H1 (cell line): ENCODE measurements at regions not wholly inside any gene's neighbourhood (a gene's known extent, or its start where the extent isn't known, plus 50 kb on each side); places are given as distances from the start of the nearest gene placed in this dataset.

Experiments
- CTCF ChIA-PET: fragments of 300-600 bp; sonication (Branson Sonifier 250); formaldehyde crosslinking; loops from one replicate; lab custom pipeline; 2021; ENCODE audit not compliant: partially characterized antibody; lab: Charles Lee
- POLR2A ChIA-PET: fragments of 300-600 bp; sonication (Branson Sonifier 250); formaldehyde crosslinking; loops from one replicate; lab custom pipeline; 2021; ENCODE audit warnings: inconsistent platforms; ENCODE audit not compliant: partially characterized antibody; lab: Charles Lee
- DNase-seq, 2 experiments: peaks; one replicate each; pipeline versions ENCODE4 v3.0.0 to v3.0.0-alpha.2; 2010 to 2022; ENCODE audit warnings: low spot score in 2 of 2, low read depth in 1 of 2, mixed read lengths in 1 of 2
- FAIRE-seq: peaks from 2 replicates; lab custom pipeline; 2011; peaks lifted over from hg19 to GRCh38; lab: Jason Lieb, UNC
- H2AFZ ChIP-seq: 2 replicates; pipeline ENCODE4 v1.8.1; 2012; ENCODE audit warnings: low read length, inconsistent platforms
- H2AK5ac ChIP-seq: 2 replicates; pipeline ENCODE4 v1.6.1; 2013; ENCODE audit warnings: low read depth, low read length
- H2BK120ac ChIP-seq: replicated peaks from 2 replicates; pipeline ENCODE3; 2013; ENCODE audit warnings: low read depth, low read length, inconsistent platforms
- H2BK12ac ChIP-seq: 2 replicates; pipeline ENCODE4 v1.6.1; 2013; ENCODE audit warnings: low read depth, low read length
- H2BK15ac ChIP-seq: 2 replicates; pipeline ENCODE4 v1.6.1; 2013; ENCODE audit warnings: low read length
- H2BK20ac ChIP-seq: 2 replicates; pipeline ENCODE4 v1.6.1; 2013; ENCODE audit warnings: low read length
- H2BK5ac ChIP-seq: 2 replicates; pipeline ENCODE4 v1.6.1; 2013; ENCODE audit warnings: low read depth, low read length
- H3K14ac ChIP-seq: 2 replicates; pipeline ENCODE4 v1.6.1; 2013; ENCODE audit warnings: inconsistent platforms; ENCODE audit not compliant: insufficient read length
- H3K18ac ChIP-seq: 2 replicates; pipeline ENCODE4 v1.6.1; 2013; ENCODE audit warnings: low read length; ENCODE audit errors: extremely low read depth
- H3K23ac ChIP-seq: 2 replicates; pipeline ENCODE4 v1.6.1; 2013; ENCODE audit warnings: inconsistent platforms; ENCODE audit not compliant: insufficient read length
- H3K23me2 ChIP-seq: 2 replicates; pipeline ENCODE4 v1.6.1; 2013; ENCODE audit warnings: low read depth, low read length
- H3K27ac ChIP-seq: 2 replicates; pipeline ENCODE4 v1.6.1; 2011; ENCODE audit warnings: low read depth, low read length, inconsistent platforms
- H3K27me3 ChIP-seq, 4 experiments: replicated peaks in 1 of 4; 1 replicate in 1 of 4; 2 replicates in 3 of 4; pipeline versions ENCODE4 v1.6.1 to v1.8.1; 2011 to 2013; ENCODE audit warnings: low read length in 3 of 4, mild to moderate bottlenecking in 3 of 4, inconsistent platforms in 2 of 4, mixed read lengths in 2 of 4, moderate library complexity in 1 of 4; ENCODE audit not compliant: control insufficient read depth in 3 of 4, insufficient read depth in 3 of 4; ENCODE audit errors: extremely low read depth in 1 of 4
- H3K36me3 ChIP-seq, 4 experiments: 2 replicates each; pipeline versions ENCODE4 v1.6.1 to v1.8.1; 2011 to 2013; ENCODE audit warnings: mild to moderate bottlenecking in 4 of 4, low read length in 3 of 4, moderate library complexity in 2 of 4, control low read depth in 1 of 4, inconsistent platforms in 1 of 4; ENCODE audit not compliant: insufficient read depth in 4 of 4, control insufficient read depth in 2 of 4
- H3K4ac ChIP-seq: replicated peaks from 2 replicates; pipeline ENCODE3; 2013; ENCODE audit warnings: low read length, low read depth, mixed read lengths, inconsistent platforms; ENCODE audit not compliant: insufficient read length
- H3K4me1 ChIP-seq, 4 experiments: replicated peaks in 1 of 4; 1 replicate in 1 of 4; 2 replicates in 3 of 4; pipeline versions ENCODE4 v1.6.1 to v1.8.1; 2011 to 2013; ENCODE audit warnings: low read length in 3 of 4, inconsistent platforms in 2 of 4, mixed read lengths in 1 of 4; ENCODE audit not compliant: insufficient read depth in 4 of 4, control insufficient read depth in 3 of 4
- H3K4me2 ChIP-seq, 2 experiments: 2 replicates each; pipeline versions ENCODE4 v1.6.1 to v1.8.1; 2011 to 2013; ENCODE audit warnings: low read depth in 2 of 2, low read length in 2 of 2, control low read depth in 1 of 2, inconsistent platforms in 1 of 2, mild to moderate bottlenecking in 1 of 2; ENCODE audit not compliant: insufficient read depth in 1 of 2
- H3K4me3 ChIP-seq, 4 experiments: fragments of 200-600, 300-600 bp in 1 of 4; sonication (generic), shearing (Covaris generic), sonication (Bioruptor Twin) in 1 of 4; 2 replicates each; pipeline versions ENCODE4 v1.5.1 to v1.8.1; 2011 to 2016; ENCODE audit warnings: low read length in 4 of 4, low read depth in 3 of 4, control low read depth in 2 of 4, inconsistent platforms in 2 of 4, mild to moderate bottlenecking in 2 of 4, mixed read lengths in 1 of 4, moderate library complexity in 1 of 4; ENCODE audit not compliant: insufficient read depth in 2 of 4; ENCODE audit errors: extremely low read depth in 1 of 4
- H3K56ac ChIP-seq: replicated peaks from 2 replicates; pipeline ENCODE3; 2013; ENCODE audit warnings: low read depth, mild to moderate bottlenecking, mixed read lengths, low read length, inconsistent platforms; ENCODE audit not compliant: insufficient read length
- H3K79me1 ChIP-seq: 2 replicates; pipeline ENCODE4 v1.6.1; 2013; ENCODE audit warnings: low read depth, low read length, control low read depth
- H3K79me2 ChIP-seq, 2 experiments: 2 replicates each; pipeline versions ENCODE4 v1.6.1 to v1.8.1; 2012 to 2013; ENCODE audit warnings: low read length in 2 of 2, mild to moderate bottlenecking in 2 of 2, inconsistent platforms in 1 of 2; ENCODE audit not compliant: insufficient read depth in 2 of 2, control insufficient read depth in 1 of 2
- H3K9ac ChIP-seq, 4 experiments: replicated peaks in 1 of 4; 1 replicate in 1 of 4; 2 replicates in 3 of 4; pipeline versions ENCODE4 v1.6.1 to v1.8.1; 2011 to 2013; ENCODE audit warnings: low read depth in 3 of 4, low read length in 3 of 4, control low read depth in 2 of 4, mild to moderate bottlenecking in 2 of 4, moderate library complexity in 2 of 4, inconsistent platforms in 1 of 4; ENCODE audit errors: extremely low read depth in 1 of 4
- H3K9me3 ChIP-seq, 2 experiments: 2 replicates each; pipeline versions ENCODE4 v1.6.1 to v1.8.1; 2012 to 2013; ENCODE audit warnings: mild to moderate bottlenecking in 2 of 2, moderate library complexity in 2 of 2, control low read depth in 1 of 2, inconsistent platforms in 1 of 2, low read depth in 1 of 2, low read length in 1 of 2, mixed read lengths in 1 of 2; ENCODE audit not compliant: insufficient read depth in 2 of 2
- H4K20me1 ChIP-seq, 2 experiments: replicated peaks in 1 of 2; 2 replicates each; pipeline versions ENCODE3 to v1.8.1; 2011 to 2013; ENCODE audit warnings: inconsistent platforms in 2 of 2, low read length in 2 of 2, mild to moderate bottlenecking in 1 of 2; ENCODE audit not compliant: insufficient read depth in 2 of 2, control insufficient read depth in 1 of 2
- H4K5ac ChIP-seq: 2 replicates; pipeline ENCODE4 v1.6.1; 2013; ENCODE audit warnings: low read length, low read depth, mixed read lengths, inconsistent platforms; ENCODE audit not compliant: insufficient read length
- H4K8ac ChIP-seq: 2 replicates; pipeline ENCODE4 v1.8.0; 2013; ENCODE audit warnings: mild to moderate bottlenecking, moderate library complexity, low read length, inconsistent platforms; ENCODE audit not compliant: insufficient read depth; ENCODE audit errors: extremely low read depth
- H4K91ac ChIP-seq: replicated peaks from 2 replicates; pipeline ENCODE3; 2013; ENCODE audit warnings: low read length, mixed read lengths, inconsistent platforms; ENCODE audit not compliant: insufficient read length
- CREB1 ChIP-seq: IDR thresholded peaks from 2 replicates; pipeline ENCODE4 v1.6.1; 2012; ENCODE audit warnings: inconsistent platforms
- JUND ChIP-seq: IDR thresholded peaks from 2 replicates; pipeline ENCODE4 v1.6.1; 2011; ENCODE audit warnings: mild to moderate bottlenecking, improper control_type of control experiment, low read length
- NRF1 ChIP-seq: IDR thresholded peaks from 2 replicates; pipeline ENCODE4 v1.6.1; 2011; ENCODE audit warnings: mild to moderate bottlenecking, low read depth, low read length, improper control_type of control experiment
- POLR2A ChIP-seq, 2 experiments: IDR thresholded peaks; 1 replicate in 1 of 2; 2 replicates in 1 of 2; pipeline ENCODE4 v1.6.1; 2011; ENCODE audit warnings: low read depth in 2 of 2, low read length in 2 of 2, mild to moderate bottlenecking in 2 of 2; ENCODE audit errors: control extremely low read depth in 1 of 2
- RFX5 ChIP-seq: IDR thresholded peaks from 2 replicates; pipeline ENCODE4 v1.6.1; 2011; ENCODE audit warnings: low read depth, low read length, improper control_type of control experiment, borderline replicate concordance
- TAF1 ChIP-seq: IDR thresholded peaks from 2 replicates; pipeline ENCODE4 v1.6.1; 2011; ENCODE audit warnings: mild to moderate bottlenecking, low read depth, low read length
- YY1 ChIP-seq: IDR thresholded peaks from 2 replicates; pipeline ENCODE4 v1.6.1; 2011; ENCODE audit warnings: low read depth, mild to moderate bottlenecking, low read length
- WGBS, 2 experiments: shearing (Covaris generic) in 1 of 2; methylation state at CpG; one replicate each; pipeline versions ENCODE4 v1.1.6 to v1.1.7; 2013 to 2015; ENCODE audit warnings: low lambda C conversion rate in 2 of 2, mixed read lengths in 2 of 2, inconsistent platforms in 1 of 2, low coverage in 1 of 2, missing lambda C conversion rate in 1 of 2; ENCODE audit not compliant: insufficient replicate concordance in 2 of 2, insufficient coverage in 1 of 2, insufficient read length in 1 of 2; ENCODE audit errors: extremely low coverage in 1 of 2, missing lambda C conversion rate in 1 of 2; 5-methylcytosine and 5-hydroxymethylcytosine counted together

DNA sequence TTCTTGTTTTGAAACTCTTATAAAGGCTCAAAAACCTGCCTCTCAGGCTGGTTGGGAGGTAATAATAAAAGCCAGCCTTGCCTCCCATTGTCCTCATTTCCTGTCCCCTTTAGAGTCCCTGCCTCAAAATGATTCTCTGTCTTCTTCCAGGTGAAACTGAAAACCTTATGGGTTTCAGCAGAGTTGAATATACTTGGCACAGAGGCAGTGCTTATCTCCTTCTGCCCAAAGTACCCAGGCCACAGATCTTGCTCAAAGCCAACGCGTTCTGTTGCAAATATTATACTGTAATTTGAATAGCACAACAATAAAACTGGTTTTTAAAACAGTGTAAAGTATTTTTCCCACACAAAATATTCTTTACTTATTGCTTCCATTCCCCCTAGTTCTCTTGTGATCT is 183.1 kb upstream of the GIMD1 start:
- H2AK5ac ChIP-seq, result no peak overlapping the region
- no peaks in the 10 kb centered on the region for H3K27me3 ChIP-seq
- no peak overlapping the region for H3K4ac ChIP-seq
- no peak for TF ChIP-seq POLR2A (IDR thresholded peaks at IDR 0.05; ENCODE audit: control extremely low read depth in 1 of 2, low read depth in 2 of 2, low read length in 2 of 2)
- no peak for TF ChIP-seq YY1
- no peak for TF ChIP-seq RFX5
- no peak for TF ChIP-seq JUND
- TF ChIP-seq TAF1, result no peak
- no peak for TF ChIP-seq CREB1
- no peak for TF ChIP-seq NRF1
- H2AFZ ChIP-seq, result no peak overlapping the region
- H3K4me1 ChIP-seq, result no peaks in the 10 kb centered on the region
- no peak overlapping the region for H3K4me2 ChIP-seq
- no peaks in the 10 kb centered on the region for H3K36me3 ChIP-seq
- H2BK5ac ChIP-seq, result no peak overlapping the region
- no peak overlapping the region for H2BK12ac ChIP-seq
- no peak overlapping the region for H3K23ac ChIP-seq
- H3K9me3 ChIP-seq, result 0 out of 4 replicates have a peak, but pooled peaks cover 0 to 9% of the 10 kb centered on the region in 2 experiments
- FAIRE-seq (no peak), DNase-seq (no peak)
- no peaks in the 10 kb centered on the region for H4K20me1 ChIP-seq
- no peak overlapping the region for H2BK15ac ChIP-seq
- H3K14ac ChIP-seq, result no peak overlapping the region
- no peak overlapping the region for H2BK20ac ChIP-seq
- H4K5ac ChIP-seq, result no peak overlapping the region
- H3K9ac ChIP-seq, result no peak overlapping the region
- H3K79me1 ChIP-seq, result no peaks in the 10 kb centered on the region
- H3K18ac ChIP-seq, result no peak overlapping the region
- no peaks in the 10 kb centered on the region for H3K23me2 ChIP-seq
- no peak overlapping the region for H4K8ac ChIP-seq
- H3K56ac ChIP-seq, result no peak overlapping the region
- H4K91ac ChIP-seq, result no peak overlapping the region
- ChIA-PET CTCF (no interaction called here), POLR2A (no interaction called here)
- H3K4me3 ChIP-seq, result no peak overlapping the region
- WGBS, 2 experiments, result 89% methylated on average over 2 of the region's 2 CpGs; no CpG with 5 or more reads in 1 of the 2 experiments
- H2BK120ac ChIP-seq, result no peak overlapping the region
- H3K79me2 ChIP-seq, result no peaks in the 10 kb centered on the region
- no peak overlapping the region for H3K27ac ChIP-seq
